H9 (cell line): ENCODE measurements at regions not wholly inside any gene's neighbourhood (a gene's known extent, or its start where the extent isn't known, plus 50 kb on each side); places are given as distances from the start of the nearest gene placed in this dataset.

Experiments used
- DNase-seq: peaks from one replicate; pipeline ENCODE4 v3.0.0-alpha.2; 2017
- H2AFZ ChIP-seq: one replicate; pipeline ENCODE4 v1.6.1; 2013; ENCODE audit warnings: mild to moderate bottlenecking, low read length, control low read depth, moderate library complexity
- H2AK5ac ChIP-seq: 2 replicates; pipeline ENCODE4 v1.6.1; 2013; ENCODE audit warnings: low read length, control low read depth, mixed read lengths; ENCODE audit not compliant: insufficient read length
- H2BK120ac ChIP-seq: one replicate; pipeline ENCODE4 v1.6.1; 2013; ENCODE audit warnings: low read depth, mild to moderate bottlenecking, low read length, control low read depth, inconsistent platforms; ENCODE audit not compliant: poor library complexity, severe bottlenecking
- H2BK12ac ChIP-seq: 2 replicates; pipeline ENCODE4 v1.6.1; 2013; ENCODE audit warnings: low read length, control low read depth, mixed read lengths, low read depth; ENCODE audit not compliant: insufficient read length
- H2BK15ac ChIP-seq: 2 replicates; pipeline ENCODE4 v1.6.1; 2013; ENCODE audit warnings: low read depth, low read length, control low read depth
- H2BK20ac ChIP-seq: one replicate; pipeline ENCODE4 v1.6.1; 2013; ENCODE audit warnings: low read depth, mild to moderate bottlenecking, low read length, control low read depth, inconsistent platforms; ENCODE audit not compliant: poor library complexity, severe bottlenecking
- H2BK5ac ChIP-seq: 2 replicates; pipeline ENCODE4 v1.6.1; 2013; ENCODE audit warnings: low read length, control low read depth, mixed read lengths; ENCODE audit not compliant: insufficient read length
- H3K14ac ChIP-seq: 2 replicates; pipeline ENCODE4 v1.6.1; 2013; ENCODE audit warnings: low read length, control low read depth; ENCODE audit not compliant: insufficient read depth
- H3K18ac ChIP-seq: 2 replicates; pipeline ENCODE4 v1.6.1; 2013; ENCODE audit warnings: low read depth, mild to moderate bottlenecking, mixed read lengths, low read length, control low read depth; ENCODE audit not compliant: insufficient read length
- H3K23ac ChIP-seq: 2 replicates; pipeline ENCODE4 v1.6.1; 2013; ENCODE audit warnings: low read length, control low read depth, mixed read lengths, low read depth; ENCODE audit not compliant: insufficient read length
- H3K23me2 ChIP-seq: 2 replicates; pipeline ENCODE4 v1.6.1; 2013; ENCODE audit warnings: low read depth, mild to moderate bottlenecking, mixed read lengths, low read length, control low read depth; ENCODE audit not compliant: insufficient read length, poor library complexity, severe bottlenecking
- H3K27ac ChIP-seq: 2 replicates; pipeline ENCODE4 v1.5.1; 2013; ENCODE audit warnings: low read length, control low read depth, mixed read lengths, low read depth; ENCODE audit not compliant: insufficient read length
- H3K27me3 ChIP-seq: 2 replicates; pipeline ENCODE4 v1.6.1; 2013; ENCODE audit warnings: low read length, control low read depth, inconsistent platforms; ENCODE audit not compliant: insufficient read depth
- H3K4ac ChIP-seq: 2 replicates; pipeline ENCODE4 v1.6.1; 2013; ENCODE audit warnings: low read depth, mild to moderate bottlenecking, control low read depth, inconsistent platforms, low read length, moderate library complexity
- H3K4me1 ChIP-seq: 2 replicates; pipeline ENCODE4 v1.6.1; 2013; ENCODE audit warnings: low read length, control low read depth, inconsistent platforms; ENCODE audit not compliant: insufficient read depth
- H3K4me2 ChIP-seq: 2 replicates; pipeline ENCODE4 v1.6.1; 2013; ENCODE audit warnings: low read length, control low read depth, mixed read lengths; ENCODE audit not compliant: insufficient read length, insufficient read depth
- H3K56ac ChIP-seq: 2 replicates; pipeline ENCODE4 v1.6.1; 2013; ENCODE audit warnings: low read depth, mild to moderate bottlenecking, mixed read lengths, low read length, control low read depth; ENCODE audit not compliant: insufficient read length
- H3K79me1 ChIP-seq: 2 replicates; pipeline ENCODE4 v1.6.1; 2013; ENCODE audit warnings: low read depth, mild to moderate bottlenecking, moderate library complexity, low read length, control low read depth, inconsistent platforms; ENCODE audit not compliant: insufficient read depth, poor library complexity, severe bottlenecking
- H3K79me2 ChIP-seq: 2 replicates; pipeline ENCODE4 v1.6.1; 2013; ENCODE audit warnings: low read length, control low read depth, inconsistent platforms; ENCODE audit not compliant: insufficient read depth
- H3K9ac ChIP-seq: 2 replicates; pipeline ENCODE4 v1.6.1; 2013; ENCODE audit warnings: low read length, control low read depth, mixed read lengths; ENCODE audit not compliant: insufficient read length; ENCODE audit errors: extremely low read depth
- H3K9me3 ChIP-seq: one replicate; pipeline ENCODE4 v1.6.1; 2013; ENCODE audit warnings: low read depth, low read length, inconsistent platforms; ENCODE audit not compliant: control insufficient read depth
- H3T11ph ChIP-seq: one replicate; pipeline ENCODE4 v1.6.1; 2013; ENCODE audit warnings: mild to moderate bottlenecking, low read length, control low read depth, inconsistent platforms
- H4K20me1 ChIP-seq: one replicate; pipeline ENCODE4 v1.6.1; 2013; ENCODE audit not compliant: control insufficient read depth, insufficient read length, insufficient read depth
- H4K5ac ChIP-seq: 2 replicates; pipeline ENCODE4 v1.6.1; 2013; ENCODE audit warnings: low read depth, mild to moderate bottlenecking, mixed read lengths, low read length, control low read depth; ENCODE audit not compliant: insufficient read length
- H4K8ac ChIP-seq: replicated peaks from 2 replicates; pipeline ENCODE4 v1.6.1; 2013; ENCODE audit warnings: low read length, control low read depth, mixed read lengths, low read depth; ENCODE audit not compliant: insufficient read length
- H4K91ac ChIP-seq: 2 replicates; pipeline ENCODE4 v1.6.1; 2013; ENCODE audit warnings: low read depth, mild to moderate bottlenecking, moderate library complexity, mixed read lengths, low read length, control low read depth; ENCODE audit not compliant: insufficient read length
- H3K27ac Mint-ChIP-seq, 3 experiments: 2 replicates in 2 of 3; 3 replicates in 1 of 3; pipeline ENCODE4 v1.8.0; 2020 to 2021; ENCODE audit warnings: mixed read lengths in 3 of 3, mild to moderate bottlenecking in 1 of 3, moderate library complexity in 1 of 3
- H3K27me3 Mint-ChIP-seq: 2 replicates; pipeline ENCODE4 v1.8.0; 2021; ENCODE audit warnings: low read depth, mild to moderate bottlenecking, moderate library complexity, mixed read lengths
- H3K36me3 Mint-ChIP-seq, 3 experiments: 2 replicates in 2 of 3; 3 replicates in 1 of 3; pipeline ENCODE4 v1.8.0; 2020 to 2021; ENCODE audit warnings: low read depth in 3 of 3, mixed read lengths in 3 of 3; ENCODE audit not compliant: insufficient read depth in 1 of 3
- H3K4me1 Mint-ChIP-seq, 2 experiments: 2 replicates each; pipeline ENCODE4 v1.8.0; 2020; ENCODE audit warnings: mixed read lengths in 2 of 2
- H3K4me3 Mint-ChIP-seq, 2 experiments: 2 replicates in 1 of 2; 3 replicates in 1 of 2; pipeline ENCODE4 v1.8.0; 2020 to 2021; ENCODE audit warnings: mild to moderate bottlenecking in 2 of 2, mixed read lengths in 2 of 2, moderate library complexity in 1 of 2
- H3K9me3 Mint-ChIP-seq, 2 experiments: 2 replicates in 1 of 2; 3 replicates in 1 of 2; pipeline ENCODE4 v1.8.0; 2020; ENCODE audit warnings: mild to moderate bottlenecking in 2 of 2, mixed read lengths in 2 of 2, moderate library complexity in 1 of 2
- CTCF ChIP-seq: fragments of 200-600 bp; sonication (generic); conservative IDR thresholded peaks from 3 replicates; pipeline ENCODE4 v1.8.0; 2021; ENCODE audit warnings: antibody characterized with exemption, mild to moderate bottlenecking
- WGBS: extraction: QIAGEN DNeasy Blood & Tissue Kit; methylation state at CpG from one replicate; pipeline ENCODE4 v1.1.7; 2013; ENCODE audit warnings: missing lambda C conversion rate, low lambda C conversion rate, mixed read lengths; ENCODE audit not compliant: insufficient read length; ENCODE audit errors: extremely low coverage; 5-methylcytosine and 5-hydroxymethylcytosine counted together

GRCh38 chr4:124449881-124450280, 262.7 kb downstream of the ANKRD50 start:
- H3K36me3 Mint-ChIP-seq, result peaks cover 27 to 41% (median 30%) of the 10 kb centered on the region in 3 experiments
- H4K91ac ChIP-seq, result no peak overlapping the region
- no peak overlapping the region for H2BK12ac ChIP-seq
- no peak overlapping the region for H3K18ac ChIP-seq
- no CpG with 5 or more reads among the region's 1 CpG for WGBS
- no peak overlapping the region for H3K4me3 Mint-ChIP-seq
- no peaks in the 10 kb centered on the region for H3K27me3 ChIP-seq
- no peaks in the 10 kb centered on the region; the same call in 1 of the 2 replicates for H3K27me3 Mint-ChIP-seq
- H3K23me2 ChIP-seq, result no peaks in the 10 kb centered on the region
- no peak overlapping the region for H3K4me2 ChIP-seq
- no peaks in the 10 kb centered on the region for H3K79me2 ChIP-seq
- H3K79me1 ChIP-seq, result no peaks in the 10 kb centered on the region
- no peak overlapping the region for H3K27ac ChIP-seq
- no peak overlapping the region for H4K5ac ChIP-seq
- H3K4ac ChIP-seq, result no peak overlapping the region
- no peak overlapping the region for H2BK20ac ChIP-seq
- H2AK5ac ChIP-seq, result no peak overlapping the region
- no peaks in the 10 kb centered on the region for H3K9me3 ChIP-seq
- H3K9me3 Mint-ChIP-seq, result peaks cover 22 to 25% of the 10 kb centered on the region in 2 experiments
- no peak overlapping the region for H3K9ac ChIP-seq
- H2AFZ ChIP-seq, result no peak overlapping the region
- TF ChIP-seq CTCF, result no peak
- no peak for DNase-seq
- no peak overlapping the region for H3K56ac ChIP-seq
- no peak overlapping the region for H3K14ac ChIP-seq
- no peak overlapping the region for H3T11ph ChIP-seq
- peaks cover 7 to 11% of the 10 kb centered on the region in 2 experiments for H3K4me1 Mint-ChIP-seq
- H2BK5ac ChIP-seq, result no peak overlapping the region
- no peak overlapping the region for H2BK15ac ChIP-seq
- H3K27ac Mint-ChIP-seq, result no peak overlapping the region
- H4K20me1 ChIP-seq, result no peaks in the 10 kb centered on the region
- H3K23ac ChIP-seq, result no peak overlapping the region
- H4K8ac ChIP-seq, result no peak overlapping the region
- no peaks in the 10 kb centered on the region for H3K4me1 ChIP-seq
- no peak overlapping the region for H2BK120ac ChIP-seq
